Hepatocyte (in vitro differentiated cells): ENCODE measurements at regions not wholly inside any gene's neighbourhood (a gene's known extent, or its start where the extent isn't known, plus 50 kb on each side); places are given as distances from the start of the nearest gene placed in this dataset.

Experiments used
- DNase-seq: peaks from one replicate; pipeline ENCODE4 v3.0.0-alpha.2; 2016; ENCODE audit warnings: low spot score
- H2AFZ ChIP-seq: fragments of 200-600 bp; sonication (generic); 2 replicates; pipeline ENCODE4 v1.6.0; 2016; ENCODE audit warnings: antibody characterized with exemption, mild to moderate bottlenecking
- H3K27ac ChIP-seq: fragments of 200-600 bp; sonication (generic); 2 replicates; pipeline ENCODE4 v1.5.1; 2016; ENCODE audit warnings: mild to moderate bottlenecking
- H3K27me3 ChIP-seq: fragments of 200-600 bp; sonication (generic); 2 replicates; pipeline ENCODE4 v1.6.1; 2016
- H3K36me3 ChIP-seq: fragments of 200-600 bp; sonication (generic); replicated peaks from 2 replicates; pipeline ENCODE4 v1.5.1; 2016; ENCODE audit warnings: low read depth; ENCODE audit not compliant: insufficient read depth
- H3K4me1 ChIP-seq: fragments of 200-600 bp; sonication (generic); 2 replicates; pipeline ENCODE4 v1.5.1; 2016; ENCODE audit warnings: mild to moderate bottlenecking, moderate library complexity; ENCODE audit not compliant: insufficient read depth
- H3K4me2 ChIP-seq: fragments of 200-600 bp; sonication (generic); 2 replicates; pipeline ENCODE4 v1.6.0; 2016
- H3K4me3 ChIP-seq: fragments of 200-600 bp; sonication (generic); 2 replicates; pipeline ENCODE4 v1.5.1; 2016; ENCODE audit warnings: mild to moderate bottlenecking
- H3K79me2 ChIP-seq: fragments of 200-600 bp; sonication (generic); 2 replicates; pipeline ENCODE4 v1.6.0; 2017; ENCODE audit warnings: mild to moderate bottlenecking
- H3K9me2 ChIP-seq: fragments of 200-600 bp; sonication (generic); replicated peaks from 2 replicates; pipeline ENCODE4 v1.6.0; 2017; ENCODE audit warnings: mild to moderate bottlenecking; ENCODE audit not compliant: insufficient read depth
- H3K9me3 ChIP-seq: fragments of 200-600 bp; sonication (generic); 2 replicates; pipeline ENCODE4 v1.5.1; 2016; ENCODE audit warnings: low read depth, mild to moderate bottlenecking
- H4K20me1 ChIP-seq: fragments of 200-600 bp; sonication (generic); 2 replicates; pipeline ENCODE4 v1.6.0; 2016; ENCODE audit warnings: mild to moderate bottlenecking; ENCODE audit not compliant: insufficient read depth, poor library complexity, severe bottlenecking
- EZH2 ChIP-seq: fragments of 200-600 bp; sonication (generic); IDR thresholded peaks from 2 replicates; pipeline ENCODE4 v1.6.1; 2016; ENCODE audit warnings: antibody characterized with exemption, mild to moderate bottlenecking, borderline replicate concordance
- EZH2phosphoT487 ChIP-seq: fragments of 200-600 bp; sonication (generic); IDR thresholded peaks from one replicate; pipeline ENCODE4 v1.6.1; 2018; ENCODE audit warnings: antibody characterized with exemption, mild to moderate bottlenecking, low read depth, moderate library complexity; ENCODE audit not compliant: unreplicated experiment, severe bottlenecking
- WGBS: methylation state at CpG from one replicate; pipeline ENCODE4 v1.1.6; 2016; ENCODE audit warnings: low lambda C conversion rate; ENCODE audit errors: missing lambda C conversion rate; 5-methylcytosine and 5-hydroxymethylcytosine counted together
- TF ChIP-seq, protein P1 (sequence below): fragments of 200-600 bp; sonication (generic); IDR thresholded peaks from 2 replicates; pipeline ENCODE4 v1.5.1; 2016; ENCODE audit warnings: antibody characterized with exemption, mild to moderate bottlenecking; ENCODE audit not compliant: poor library complexity

DNA sequence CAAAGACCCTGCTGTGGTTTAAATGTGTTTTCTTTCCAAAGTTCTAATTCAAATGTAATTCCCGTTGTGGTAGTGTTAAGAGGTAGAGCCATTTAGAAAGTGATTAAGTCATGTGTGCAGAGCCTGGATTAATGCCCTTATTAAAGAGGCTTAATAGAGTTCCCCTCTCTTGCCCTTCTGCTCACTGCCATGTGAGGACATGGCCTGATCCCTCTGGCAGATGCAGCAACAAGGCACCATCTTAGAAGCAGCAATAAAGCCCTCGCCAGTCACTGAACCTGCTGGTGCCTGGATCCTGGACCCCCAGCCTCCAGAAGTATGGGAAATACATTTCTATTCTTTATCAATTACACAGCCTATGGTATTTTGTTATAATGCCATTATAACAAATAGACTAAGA lies 485.2 kb downstream of the DCDC2C start:
- H3K9me3 ChIP-seq, result no peaks in the 10 kb centered on the region
- 90% methylated on average over 2 of the region's 2 CpGs for WGBS
- no peaks in the 10 kb centered on the region for H3K4me1 ChIP-seq
- no peaks in the 10 kb centered on the region for H4K20me1 ChIP-seq
- no peak overlapping the region for H3K27ac ChIP-seq
- no peak overlapping the region for H3K4me3 ChIP-seq
- no peak for DNase-seq
- TF ChIP-seq, protein P1, sequence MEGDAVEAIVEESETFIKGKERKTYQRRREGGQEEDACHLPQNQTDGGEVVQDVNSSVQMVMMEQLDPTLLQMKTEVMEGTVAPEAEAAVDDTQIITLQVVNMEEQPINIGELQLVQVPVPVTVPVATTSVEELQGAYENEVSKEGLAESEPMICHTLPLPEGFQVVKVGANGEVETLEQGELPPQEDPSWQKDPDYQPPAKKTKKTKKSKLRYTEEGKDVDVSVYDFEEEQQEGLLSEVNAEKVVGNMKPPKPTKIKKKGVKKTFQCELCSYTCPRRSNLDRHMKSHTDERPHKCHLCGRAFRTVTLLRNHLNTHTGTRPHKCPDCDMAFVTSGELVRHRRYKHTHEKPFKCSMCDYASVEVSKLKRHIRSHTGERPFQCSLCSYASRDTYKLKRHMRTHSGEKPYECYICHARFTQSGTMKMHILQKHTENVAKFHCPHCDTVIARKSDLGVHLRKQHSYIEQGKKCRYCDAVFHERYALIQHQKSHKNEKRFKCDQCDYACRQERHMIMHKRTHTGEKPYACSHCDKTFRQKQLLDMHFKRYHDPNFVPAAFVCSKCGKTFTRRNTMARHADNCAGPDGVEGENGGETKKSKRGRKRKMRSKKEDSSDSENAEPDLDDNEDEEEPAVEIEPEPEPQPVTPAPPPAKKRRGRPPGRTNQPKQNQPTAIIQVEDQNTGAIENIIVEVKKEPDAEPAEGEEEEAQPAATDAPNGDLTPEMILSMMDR, result no peak
- no peak for TF ChIP-seq EZH2
- TF ChIP-seq EZH2phosphoT487, result no peak
- no peaks in the 10 kb centered on the region for H3K36me3 ChIP-seq
- H3K27me3 ChIP-seq, result no peaks in the 10 kb centered on the region
- H3K4me2 ChIP-seq, result no peak overlapping the region
- H2AFZ ChIP-seq, result no peak overlapping the region
- no peaks in the 10 kb centered on the region for H3K9me2 ChIP-seq
- no peaks in the 10 kb centered on the region for H3K79me2 ChIP-seq

DNA sequence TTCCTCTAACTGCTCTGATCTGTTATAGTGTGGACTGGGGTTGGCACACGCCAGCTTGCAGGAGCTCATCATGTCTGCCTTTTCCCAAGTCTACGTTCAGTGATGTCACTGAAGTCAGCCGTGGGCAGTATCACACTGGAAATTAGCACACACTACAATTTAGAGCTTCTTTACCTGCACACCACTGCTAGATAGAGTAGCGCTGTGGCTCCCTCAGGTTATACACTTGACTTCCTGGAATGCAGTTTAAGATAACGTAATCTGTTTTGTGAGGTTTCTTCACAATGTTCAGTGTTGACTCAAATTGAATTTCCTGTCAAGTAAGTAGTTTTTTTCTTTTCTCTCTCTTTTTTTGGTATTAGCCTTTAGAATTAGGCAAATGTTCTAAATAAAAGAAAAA lies 487.2 kb downstream of the DCDC2C start:
- no peaks in the 10 kb centered on the region for H3K36me3 ChIP-seq
- H3K27me3 ChIP-seq, result no peaks in the 10 kb centered on the region
- peak; percentile 11 for DNase-seq
- H3K4me1 ChIP-seq, result no peaks in the 10 kb centered on the region
- no peak overlapping the region for H3K4me3 ChIP-seq
- H3K9me3 ChIP-seq, result no peaks in the 10 kb centered on the region
- no peak for TF ChIP-seq EZH2phosphoT487
- no peak for TF ChIP-seq EZH2
- TF ChIP-seq, protein P1, result no peak
- H3K4me2 ChIP-seq, result no peak overlapping the region
- H3K79me2 ChIP-seq, result no peaks in the 10 kb centered on the region
- no peaks in the 10 kb centered on the region for H4K20me1 ChIP-seq
- H3K9me2 ChIP-seq, result no peaks in the 10 kb centered on the region
- H3K27ac ChIP-seq, result no peak overlapping the region
- H2AFZ ChIP-seq, result no peak overlapping the region
- 73% methylated on average over 5 of the region's 5 CpGs for WGBS

DNA sequence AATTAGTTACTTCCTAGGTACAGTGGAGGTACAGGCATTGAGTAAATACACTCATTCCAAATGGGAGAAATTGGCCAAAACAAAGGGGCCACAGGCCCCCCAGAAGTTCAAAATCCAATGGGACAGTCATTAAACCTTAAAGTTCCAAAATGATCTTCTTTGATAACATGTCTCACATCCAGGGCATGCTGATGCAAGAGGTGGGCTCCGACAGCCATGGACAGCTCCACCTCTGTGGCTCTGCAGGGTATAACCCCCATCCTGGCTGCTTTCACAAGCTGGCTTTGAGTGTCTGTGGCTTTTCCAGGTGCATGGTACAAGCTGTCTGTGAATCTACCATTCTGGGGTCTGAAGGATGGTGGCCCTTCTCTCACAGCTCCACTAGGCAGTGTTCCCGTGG lies 488.7 kb downstream of the DCDC2C start:
- DNase-seq, result no peak
- 82% methylated on average over 2 of the region's 2 CpGs for whole genome bisulfite sequencing
- TF ChIP-seq EZH2phosphoT487 (no peak), EZH2 (no peak)
- TF ChIP-seq, protein P1, result no peak

DNA sequence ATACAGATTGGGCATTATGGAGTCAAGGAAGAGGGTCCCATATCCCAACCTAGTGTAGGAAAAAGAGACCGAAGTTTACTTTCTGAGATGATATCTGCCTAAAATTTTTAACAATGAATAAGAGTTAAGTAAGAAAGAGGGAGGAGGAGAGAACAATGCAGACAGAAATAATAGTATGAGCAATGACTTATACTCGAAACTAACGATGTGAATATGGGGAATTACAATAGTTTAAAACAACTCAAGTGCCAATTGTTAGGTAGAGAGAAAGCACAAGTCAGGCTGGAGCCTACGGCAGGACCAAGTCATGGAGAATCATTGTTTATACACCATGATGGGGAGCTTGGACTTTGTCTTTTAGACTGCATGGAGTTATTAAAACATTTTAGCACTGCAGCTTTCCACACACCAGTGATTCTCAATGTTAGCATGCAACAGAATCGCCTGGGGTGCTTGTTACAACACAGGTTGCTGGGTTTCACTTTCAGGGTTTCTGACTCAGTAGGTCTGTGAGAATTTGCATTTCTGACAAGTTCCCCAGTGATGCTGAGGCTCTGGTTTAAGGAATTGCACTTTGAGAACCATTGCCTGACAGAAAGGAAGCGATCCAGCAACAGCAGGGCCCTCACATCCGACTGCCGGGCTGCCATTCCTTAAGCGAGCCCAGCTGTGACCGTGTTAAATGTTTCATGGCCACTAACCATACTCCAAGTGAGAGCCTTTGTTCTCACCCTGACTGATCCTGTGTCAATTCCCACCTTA lies 511.2 kb downstream of the DCDC2C start:
- Histone ChIP-seq H2AFZ (no peak overlapping the region), H3K9me2 (no peaks in the 10 kb centered on the region), H3K4me1 (no peaks in the 10 kb centered on the region), H3K79me2 (no peaks in the 10 kb centered on the region), H3K27me3 (no peaks in the 10 kb centered on the region), H3K9me3 (no peaks in the 10 kb centered on the region), H3K27ac (no peak overlapping the region), H3K36me3 (no peaks in the 10 kb centered on the region), H3K4me2 (no peak overlapping the region), H3K4me3 (no peak overlapping the region), H4K20me1 (no peaks in the 10 kb centered on the region)
- TF ChIP-seq EZH2 (no peak), EZH2phosphoT487 (no peak)
- TF ChIP-seq, protein P1, result no peak
- no peak for DNase-seq
- 91% methylated on average over 10 of the region's 10 CpGs for WGBS

More for the DNA sequence above, 488.7 kb downstream of the DCDC2C start:
- Histone ChIP-seq H3K79me2 (no peaks in the 10 kb centered on the region), H3K4me2 (no peak overlapping the region), H3K9me2 (no peaks in the 10 kb centered on the region), H3K4me3 (no peak overlapping the region), H3K9me3 (no peaks in the 10 kb centered on the region), H4K20me1 (no peaks in the 10 kb centered on the region), H3K27ac (no peak overlapping the region), H3K27me3 (no peaks in the 10 kb centered on the region), H2AFZ (no peak overlapping the region), H3K36me3 (no peaks in the 10 kb centered on the region), H3K4me1 (no peaks in the 10 kb centered on the region)
